Liver (tissue), 8 donors: ENCODE measurements at regions not wholly inside any gene's neighbourhood (a gene's known extent, or its start where the extent isn't known, plus 50 kb on each side); places are given as distances from the start of the nearest gene placed in this dataset.

Source experiments
- DNase-seq: peaks from one replicate; pipeline ENCODE4 v3.0.0-alpha.2; 2017; ENCODE audit warnings: low spot score
- H3K27ac ChIP-seq, 2 donors: one replicate each; pipeline ENCODE4 v1.7.0; 2013; ENCODE audit warnings: inconsistent platforms in 2 of 2, low read length in 2 of 2, control low read depth in 1 of 2, low read depth in 1 of 2, mild to moderate bottlenecking in 1 of 2
- H3K27me3 ChIP-seq, 4 donors: one replicate each; pipeline versions ENCODE4 v1.6.1 to v1.7.0; 2013; ENCODE audit warnings: low read length in 3 of 4, inconsistent platforms in 1 of 4, mild to moderate bottlenecking in 1 of 4, moderate library complexity in 1 of 4; ENCODE audit not compliant: control insufficient read depth in 4 of 4, insufficient read depth in 4 of 4
- H3K36me3 ChIP-seq, 4 donors: one replicate each; pipeline versions ENCODE4 v1.6.1 to v1.7.0; 2013; ENCODE audit warnings: low read length in 3 of 4, mild to moderate bottlenecking in 3 of 4, low read depth in 1 of 4, moderate library complexity in 1 of 4; ENCODE audit not compliant: control insufficient read depth in 4 of 4, insufficient read depth in 3 of 4
- H3K4me1 ChIP-seq, 4 donors: one replicate each; pipeline versions ENCODE4 v1.6.1 to v1.7.0; 2013; ENCODE audit warnings: low read length in 3 of 4, mild to moderate bottlenecking in 3 of 4, moderate library complexity in 1 of 4; ENCODE audit not compliant: control insufficient read depth in 4 of 4, insufficient read depth in 4 of 4
- H3K4me3 ChIP-seq, 3 donors: one replicate each; pipeline versions ENCODE4 v1.6.1 to v1.7.0; 2013; ENCODE audit warnings: low read length in 3 of 3, control low read depth in 1 of 3, low read depth in 1 of 3, mild to moderate bottlenecking in 1 of 3
- H3K9ac ChIP-seq, 2 donors: one replicate each; pipeline ENCODE4 v1.7.0; 2013; ENCODE audit warnings: low read length in 2 of 2, mild to moderate bottlenecking in 2 of 2, moderate library complexity in 2 of 2, control low read depth in 1 of 2, low read depth in 1 of 2
- H3K9me3 ChIP-seq, 4 donors: one replicate each; pipeline versions ENCODE4 v1.6.1 to v1.7.0; 2013; ENCODE audit warnings: low read length in 3 of 4; ENCODE audit not compliant: control insufficient read depth in 4 of 4
- EGR1 ChIP-seq, 2 donors: IDR thresholded peaks; 2 replicates each; pipeline ENCODE4 v1.6.1; 2016 to 2018; ENCODE audit warnings: antibody characterized with exemption in 2 of 2, low read depth in 2 of 2
- FOXA1 ChIP-seq: IDR thresholded peaks from 2 replicates; pipeline ENCODE4 v1.6.1; 2016; ENCODE audit warnings: antibody characterized with exemption
- FOXA2 ChIP-seq: IDR thresholded peaks from 2 replicates; pipeline ENCODE4 v1.6.1; 2016; ENCODE audit warnings: antibody characterized with exemption
- GABPA ChIP-seq, 2 donors: IDR thresholded peaks in 1 of 2; conservative IDR thresholded peaks in 1 of 2; 2 replicates each; pipeline ENCODE4 v1.6.1; 2016; ENCODE audit warnings: antibody characterized with exemption in 2 of 2, mild to moderate bottlenecking in 1 of 2, moderate library complexity in 1 of 2
- HNF4A ChIP-seq, 2 donors: conservative IDR thresholded peaks; 2 replicates each; pipeline ENCODE4 v1.6.1; 2016; ENCODE audit warnings: antibody characterized with exemption in 2 of 2, mild to moderate bottlenecking in 2 of 2
- HNF4G ChIP-seq: IDR thresholded peaks from 2 replicates; pipeline ENCODE4 v1.6.1; 2016; ENCODE audit warnings: antibody characterized with exemption
- JUND ChIP-seq, 2 donors: IDR thresholded peaks; 2 replicates each; pipeline ENCODE4 v1.6.1; 2016; ENCODE audit warnings: antibody characterized with exemption in 2 of 2
- NR2F2 ChIP-seq: IDR thresholded peaks from 2 replicates; pipeline ENCODE4 v1.6.1; 2016; ENCODE audit warnings: antibody characterized with exemption
- RAD21 ChIP-seq, 2 donors: IDR thresholded peaks; 2 replicates each; pipeline ENCODE4 v1.6.1; 2016; ENCODE audit warnings: antibody characterized with exemption in 2 of 2, mild to moderate bottlenecking in 2 of 2
- RXRA ChIP-seq, 2 donors: IDR thresholded peaks; 2 replicates each; pipeline ENCODE4 v1.6.1; 2017 to 2018; ENCODE audit warnings: antibody characterized with exemption in 2 of 2, mild to moderate bottlenecking in 1 of 2
- SP1 ChIP-seq: IDR thresholded peaks from 2 replicates; pipeline ENCODE4 v1.6.1; 2018; ENCODE audit warnings: antibody characterized with exemption, mild to moderate bottlenecking
- TAF1 ChIP-seq: conservative IDR thresholded peaks from 2 replicates; pipeline ENCODE4 v1.6.1; 2016; ENCODE audit warnings: antibody characterized with exemption, mild to moderate bottlenecking
- YY1 ChIP-seq: IDR thresholded peaks from 2 replicates; pipeline ENCODE4 v1.6.1; 2016; ENCODE audit warnings: antibody characterized with exemption, mild to moderate bottlenecking
- WGBS: extraction: QIAGEN DNeasy Blood & Tissue Kit; methylation state at CpG from one replicate; pipeline ENCODE4 v1.1.7; 2013; 5-methylcytosine and 5-hydroxymethylcytosine counted together
- TF ChIP-seq, protein P1 (sequence below): fragments of 150-350 bp; IDR thresholded peaks from 2 replicates; pipeline ENCODE4 v1.5.1; 2017; ENCODE audit warnings: improper control_type of control experiment, low read depth, low read length; ENCODE audit not compliant: missing input control
- TF ChIP-seq, protein P2 (sequence below): IDR thresholded peaks from 2 replicates; pipeline ENCODE4 v1.6.1; 2016; ENCODE audit warnings: antibody characterized with exemption, mild to moderate bottlenecking
- TF ChIP-seq, protein P3 (sequence below): IDR thresholded peaks from 2 replicates; pipeline ENCODE4 v1.6.1; 2016; ENCODE audit warnings: antibody characterized with exemption
- TF ChIP-seq, protein P4 (sequence below): IDR thresholded peaks from 2 replicates; pipeline ENCODE4 v1.6.1; 2016; ENCODE audit warnings: antibody characterized with exemption
- TF ChIP-seq, protein P5 (sequence below): IDR thresholded peaks from 2 replicates; pipeline ENCODE4 v1.6.1; 2016; ENCODE audit warnings: antibody characterized with exemption
- donor health status: healthy.
- donor health status: healthy.
- donor health status: healthy.
- donor health status: healthy.
- donor health status: healthy.

DNA sequence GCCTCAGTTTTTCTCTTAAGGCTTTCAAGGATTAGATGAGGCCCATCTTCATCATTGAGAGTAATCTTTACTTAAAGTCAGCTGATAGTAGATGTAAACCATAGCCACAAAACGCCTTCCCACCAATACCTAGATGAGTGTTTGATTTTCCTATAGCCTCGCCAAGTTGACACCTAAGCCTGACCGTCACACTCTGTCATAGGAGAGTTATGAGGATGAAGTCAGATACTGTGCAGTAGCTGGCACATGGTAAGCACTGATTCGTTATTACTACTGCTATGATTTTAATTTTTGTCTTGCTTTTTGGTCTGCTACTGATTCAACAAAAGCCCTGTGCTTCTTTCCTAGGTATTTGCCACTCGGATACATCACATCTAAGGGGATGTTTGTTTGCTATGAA lies 395.5 kb downstream of the RPS6KC1 start:
- no peak for TF ChIP-seq NR2F2
- no peak for TF ChIP-seq RAD21 (IDR thresholded peaks at IDR 0.05)
- TF ChIP-seq, protein P1, sequence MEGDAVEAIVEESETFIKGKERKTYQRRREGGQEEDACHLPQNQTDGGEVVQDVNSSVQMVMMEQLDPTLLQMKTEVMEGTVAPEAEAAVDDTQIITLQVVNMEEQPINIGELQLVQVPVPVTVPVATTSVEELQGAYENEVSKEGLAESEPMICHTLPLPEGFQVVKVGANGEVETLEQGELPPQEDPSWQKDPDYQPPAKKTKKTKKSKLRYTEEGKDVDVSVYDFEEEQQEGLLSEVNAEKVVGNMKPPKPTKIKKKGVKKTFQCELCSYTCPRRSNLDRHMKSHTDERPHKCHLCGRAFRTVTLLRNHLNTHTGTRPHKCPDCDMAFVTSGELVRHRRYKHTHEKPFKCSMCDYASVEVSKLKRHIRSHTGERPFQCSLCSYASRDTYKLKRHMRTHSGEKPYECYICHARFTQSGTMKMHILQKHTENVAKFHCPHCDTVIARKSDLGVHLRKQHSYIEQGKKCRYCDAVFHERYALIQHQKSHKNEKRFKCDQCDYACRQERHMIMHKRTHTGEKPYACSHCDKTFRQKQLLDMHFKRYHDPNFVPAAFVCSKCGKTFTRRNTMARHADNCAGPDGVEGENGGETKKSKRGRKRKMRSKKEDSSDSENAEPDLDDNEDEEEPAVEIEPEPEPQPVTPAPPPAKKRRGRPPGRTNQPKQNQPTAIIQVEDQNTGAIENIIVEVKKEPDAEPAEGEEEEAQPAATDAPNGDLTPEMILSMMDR, result no peak
- TF ChIP-seq FOXA1, result no peak
- TF ChIP-seq, protein P2, sequence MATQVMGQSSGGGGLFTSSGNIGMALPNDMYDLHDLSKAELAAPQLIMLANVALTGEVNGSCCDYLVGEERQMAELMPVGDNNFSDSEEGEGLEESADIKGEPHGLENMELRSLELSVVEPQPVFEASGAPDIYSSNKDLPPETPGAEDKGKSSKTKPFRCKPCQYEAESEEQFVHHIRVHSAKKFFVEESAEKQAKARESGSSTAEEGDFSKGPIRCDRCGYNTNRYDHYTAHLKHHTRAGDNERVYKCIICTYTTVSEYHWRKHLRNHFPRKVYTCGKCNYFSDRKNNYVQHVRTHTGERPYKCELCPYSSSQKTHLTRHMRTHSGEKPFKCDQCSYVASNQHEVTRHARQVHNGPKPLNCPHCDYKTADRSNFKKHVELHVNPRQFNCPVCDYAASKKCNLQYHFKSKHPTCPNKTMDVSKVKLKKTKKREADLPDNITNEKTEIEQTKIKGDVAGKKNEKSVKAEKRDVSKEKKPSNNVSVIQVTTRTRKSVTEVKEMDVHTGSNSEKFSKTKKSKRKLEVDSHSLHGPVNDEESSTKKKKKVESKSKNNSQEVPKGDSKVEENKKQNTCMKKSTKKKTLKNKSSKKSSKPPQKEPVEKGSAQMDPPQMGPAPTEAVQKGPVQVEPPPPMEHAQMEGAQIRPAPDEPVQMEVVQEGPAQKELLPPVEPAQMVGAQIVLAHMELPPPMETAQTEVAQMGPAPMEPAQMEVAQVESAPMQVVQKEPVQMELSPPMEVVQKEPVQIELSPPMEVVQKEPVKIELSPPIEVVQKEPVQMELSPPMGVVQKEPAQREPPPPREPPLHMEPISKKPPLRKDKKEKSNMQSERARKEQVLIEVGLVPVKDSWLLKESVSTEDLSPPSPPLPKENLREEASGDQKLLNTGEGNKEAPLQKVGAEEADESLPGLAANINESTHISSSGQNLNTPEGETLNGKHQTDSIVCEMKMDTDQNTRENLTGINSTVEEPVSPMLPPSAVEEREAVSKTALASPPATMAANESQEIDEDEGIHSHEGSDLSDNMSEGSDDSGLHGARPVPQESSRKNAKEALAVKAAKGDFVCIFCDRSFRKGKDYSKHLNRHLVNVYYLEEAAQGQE, result no peak
- TF ChIP-seq, protein P3, sequence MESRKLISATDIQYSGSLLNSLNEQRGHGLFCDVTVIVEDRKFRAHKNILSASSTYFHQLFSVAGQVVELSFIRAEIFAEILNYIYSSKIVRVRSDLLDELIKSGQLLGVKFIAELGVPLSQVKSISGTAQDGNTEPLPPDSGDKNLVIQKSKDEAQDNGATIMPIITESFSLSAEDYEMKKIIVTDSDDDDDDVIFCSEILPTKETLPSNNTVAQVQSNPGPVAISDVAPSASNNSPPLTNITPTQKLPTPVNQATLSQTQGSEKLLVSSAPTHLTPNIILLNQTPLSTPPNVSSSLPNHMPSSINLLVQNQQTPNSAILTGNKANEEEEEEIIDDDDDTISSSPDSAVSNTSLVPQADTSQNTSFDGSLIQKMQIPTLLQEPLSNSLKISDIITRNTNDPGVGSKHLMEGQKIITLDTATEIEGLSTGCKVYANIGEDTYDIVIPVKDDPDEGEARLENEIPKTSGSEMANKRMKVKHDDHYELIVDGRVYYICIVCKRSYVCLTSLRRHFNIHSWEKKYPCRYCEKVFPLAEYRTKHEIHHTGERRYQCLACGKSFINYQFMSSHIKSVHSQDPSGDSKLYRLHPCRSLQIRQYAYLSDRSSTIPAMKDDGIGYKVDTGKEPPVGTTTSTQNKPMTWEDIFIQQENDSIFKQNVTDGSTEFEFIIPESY, result no peak
- TF ChIP-seq, protein P4, sequence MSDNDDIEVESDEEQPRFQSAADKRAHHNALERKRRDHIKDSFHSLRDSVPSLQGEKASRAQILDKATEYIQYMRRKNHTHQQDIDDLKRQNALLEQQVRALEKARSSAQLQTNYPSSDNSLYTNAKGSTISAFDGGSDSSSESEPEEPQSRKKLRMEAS, result no peak
- TF ChIP-seq EGR1 (IDR thresholded peaks at IDR 0.05; ENCODE audit: low read depth in 2 of 2), result no peak
- no peak for TF ChIP-seq SP1
- TF ChIP-seq HNF4A (conservative IDR thresholded peaks at IDR 0.05), result no peak
- no peak for TF ChIP-seq GABPA (IDR thresholded peaks at IDR 0.05 in 1 of 2, conservative IDR thresholded peaks at IDR 0.05 in 1 of 2)
- TF ChIP-seq TAF1, result no peak
- no peak for TF ChIP-seq RXRA (IDR thresholded peaks at IDR 0.05)
- TF ChIP-seq YY1, result no peak
- TF ChIP-seq JUND (IDR thresholded peaks at IDR 0.05), result no peak
- TF ChIP-seq FOXA2, result no peak
- TF ChIP-seq, protein P5, sequence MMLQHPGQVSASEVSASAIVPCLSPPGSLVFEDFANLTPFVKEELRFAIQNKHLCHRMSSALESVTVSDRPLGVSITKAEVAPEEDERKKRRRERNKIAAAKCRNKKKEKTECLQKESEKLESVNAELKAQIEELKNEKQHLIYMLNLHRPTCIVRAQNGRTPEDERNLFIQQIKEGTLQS, result no peak
- no peak for TF ChIP-seq HNF4G
- Histone ChIP-seq H3K36me3 (no peaks in the 10 kb centered on the region), H3K27me3 (no peaks in the 10 kb centered on the region), H3K9me3 (no peaks in the 10 kb centered on the region), H3K27ac (no peak overlapping the region), H3K4me3 (no peak overlapping the region), H3K9ac (no peak overlapping the region), H3K4me1 (no peaks in the 10 kb centered on the region)
- DNase-seq, result no peak
- 78% methylated on average over 5 of the region's 5 CpGs for WGBS

DNA sequence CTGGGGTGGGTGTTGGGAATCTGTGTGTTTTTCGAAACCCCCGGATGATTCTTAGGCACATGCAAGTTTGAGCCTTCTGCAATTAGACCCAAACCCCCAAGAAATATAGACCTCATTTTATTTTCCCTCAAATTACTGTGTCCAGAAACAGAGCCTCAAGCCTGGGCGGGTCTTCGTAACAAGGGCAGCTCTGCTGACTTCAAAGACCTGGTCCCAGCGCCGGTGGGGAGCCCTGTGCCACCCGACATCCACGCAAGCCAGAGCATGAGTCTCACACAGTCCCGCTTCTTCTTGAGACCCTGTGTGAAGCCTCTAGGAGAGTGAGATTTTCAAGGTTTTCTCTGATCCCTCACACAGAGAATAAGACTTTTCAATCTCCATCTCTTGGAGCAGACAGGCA lies 397.3 kb downstream of the RPS6KC1 start:
- Histone ChIP-seq H3K4me1 (no peaks in the 10 kb centered on the region), H3K4me3 (no peak overlapping the region), H3K9ac (no peak overlapping the region), H3K36me3 (no peaks in the 10 kb centered on the region), H3K9me3 (no peaks in the 10 kb centered on the region), H3K27ac (no peak overlapping the region), H3K27me3 (no peaks in the 10 kb centered on the region)
- no peak for DNase-seq
- WGBS, result 94% methylated on average over 9 of the region's 9 CpGs
- no peak for TF ChIP-seq RXRA (IDR thresholded peaks at IDR 0.05)
- TF ChIP-seq, protein P2, result no peak
- no peak for TF ChIP-seq HNF4G
- TF ChIP-seq FOXA2, result no peak
- TF ChIP-seq SP1, result no peak
- TF ChIP-seq GABPA (IDR thresholded peaks at IDR 0.05 in 1 of 2, conservative IDR thresholded peaks at IDR 0.05 in 1 of 2), result no peak
- TF ChIP-seq TAF1, result no peak
- no peak for TF ChIP-seq NR2F2
- no peak for TF ChIP-seq HNF4A (conservative IDR thresholded peaks at IDR 0.05)
- no peak for TF ChIP-seq RAD21 (IDR thresholded peaks at IDR 0.05)
- TF ChIP-seq, protein P3, result no peak
- no peak for TF ChIP-seq JUND (IDR thresholded peaks at IDR 0.05)
- no peak for TF ChIP-seq FOXA1
- TF ChIP-seq, protein P4, result no peak
- no peak for TF ChIP-seq YY1
